SKM-1 (cell line): ENCODE measurements at regions not wholly inside any gene's neighbourhood (a gene's known extent, or its start where the extent isn't known, plus 50 kb on each side); places are given as distances from the start of the nearest gene placed in this dataset.

ENCODE experiments used
- DNase-seq: peaks from one replicate; lab custom pipeline; 2025; ENCODE audit not compliant: unreplicated experiment; lab: John Stamatoyannopoulos, UW

- DNase-seq, result no peak
Observed at GRCh38 chr14:87073880-87074570, 919.0 kb downstream of the GALC start.

- no peak for DNase-seq
Observed at GRCh38 chr14:87067591-87067990, 925.4 kb downstream of the GALC start.

GRCh38 chr14:87067061-87067460 is 925.9 kb downstream of the GALC start:
- DNase-seq, result no peak

GRCh38 chr14:87066221-87066817 is 926.7 kb downstream of the GALC start:
- no peak for DNase-seq

GRCh38 chr14:87065366-87065765 is 927.6 kb downstream of the GALC start:
- DNase-seq, result no peak

GRCh38 chr14:87063181-87063580 is 929.8 kb downstream of the GALC start:
- no peak for DNase-seq

GRCh38 chr14:87060405-87060804 is 932.6 kb downstream of the GALC start:
- DNase-seq, result no peak

- no peak for DNase-seq
Observed at GRCh38 chr14:87059060-87059839, 933.7 kb downstream of the GALC start.

GRCh38 chr14:87055007-87055406 is 938.0 kb downstream of the GALC start:
- DNase-seq, result no peak

GRCh38 chr14:87052646-87053225 is 940.2 kb downstream of the GALC start:
- no peak for DNase-seq

- DNase-seq, result no peak
Observed at GRCh38 chr14:87050421-87050820, 942.6 kb downstream of the GALC start.

GRCh38 chr14:87049950-87050349 is 943.0 kb downstream of the GALC start:
- no peak for DNase-seq

GRCh38 chr14:87046960-87047359 is 946.0 kb downstream of the GALC start:
- no peak for DNase-seq

- no peak for DNase-seq
Observed at GRCh38 chr14:87045956-87046355, 947.0 kb downstream of the GALC start.

- DNase-seq, result no peak
Observed at GRCh38 chr14:87045246-87045645, 947.7 kb downstream of the GALC start.

GRCh38 chr14:87044807-87045206 is 948.2 kb downstream of the GALC start:
- DNase-seq, result no peak

- no peak for DNase-seq
Observed at GRCh38 chr14:87043667-87044200, 949.2 kb downstream of the GALC start.

GRCh38 chr14:87042354-87042753 is 950.6 kb downstream of the GALC start:
- no peak for DNase-seq

GRCh38 chr14:87041290-87042020 is 951.5 kb downstream of the GALC start:
- DNase-seq, result no peak

- no peak for DNase-seq
Observed at GRCh38 chr14:87034680-87035079, 958.3 kb downstream of the GALC start.

GRCh38 chr14:87030197-87030596 is 962.8 kb downstream of the GALC start:
- DNase-seq, result no peak
